HCT116 (cell line): ENCODE measurements at regions not wholly inside any gene's neighbourhood (a gene's known extent, or its start where the extent isn't known, plus 50 kb on each side); places are given as distances from the start of the nearest gene placed in this dataset.

Experiments used
- ATAC-seq: fragments of 200-7000 bp; cut with Tn5 transposase; 2 replicates; pipeline ENCODE4 v1.9.1; 2020; ENCODE audit warnings: mild to moderate bottlenecking, moderate library complexity
- BruUV-seq: library from RNA; stranded (reverse); fragments of 400-500 nt; replicated peaks from 2 replicates; lab custom pipeline; 2021; lab: Mats Ljungman, UMichigan
- CTCF ChIA-PET: fragments of 300-600 bp; sonication (Branson Sonifier 250); formaldehyde crosslinking; loops from one replicate; lab custom pipeline; 2021; ENCODE audit warnings: antibody characterized with exemption; lab: Charles Lee
- POLR2A ChIA-PET: fragments of 300-600, 350-600 bp; sonication (Branson Sonifier 250); formaldehyde crosslinking; loops from one replicate; lab custom pipeline; 2021; ENCODE audit warnings: antibody characterized with exemption; lab: Charles Lee
- RAD21 ChIA-PET, 2 experiments: fragments of 300-600 bp; sonication (Branson Sonifier 250); formaldehyde crosslinking; loops; one replicate each; lab custom pipeline; 2023; ENCODE audit warnings: low total read pairs in 2 of 2; ENCODE audit not compliant: uncharacterized antibody in 2 of 2, unreplicated experiment in 2 of 2, low non-redundant PET in 1 of 2; lab: Charles Lee
- DNase-seq: peaks from one replicate; pipeline ENCODE4 v3.0.0-alpha.2; 2010; ENCODE audit warnings: low read depth, low spot score
- H2AFZ ChIP-seq: fragments of 200-600 bp; shearing (Covaris generic), sonication (generic); 2 replicates; pipeline ENCODE4 v1.6.1; 2017; ENCODE audit warnings: low read depth, mixed run types, mixed read lengths, antibody characterized with exemption, low read length; ENCODE audit not compliant: poor library complexity, severe bottlenecking
- H3K27ac ChIP-seq: 2 replicates; pipeline ENCODE4 v1.5.1; 2012; ENCODE audit warnings: low read depth, low read length
- H3K27me3 ChIP-seq: fragments of 200-600 bp; sonication (generic); 2 replicates; pipeline ENCODE4 v1.6.1; 2016; ENCODE audit warnings: mixed run types, low read length, mixed read lengths; ENCODE audit not compliant: insufficient read depth
- H3K36me3 ChIP-seq, 2 experiments: fragments of 200-500 bp in 1 of 2; fragments of 200-600 bp in 1 of 2; sonication (Bioruptor generic) in 1 of 2; sonication (generic) in 1 of 2; 2 replicates each; pipeline versions ENCODE4 v1.5.1 to v1.6.1; 2014 to 2016; ENCODE audit warnings: low read length in 2 of 2, inconsistent platforms in 1 of 2, mixed read lengths in 1 of 2, mixed run types in 1 of 2; ENCODE audit not compliant: insufficient read depth in 2 of 2, control insufficient read depth in 1 of 2
- H3K4me1 ChIP-seq, 2 experiments: fragments of 200-600 bp in 1 of 2; sonication (generic) in 1 of 2; 2 replicates each; pipeline versions ENCODE4 v1.5.1 to v1.6.1; 2012 to 2017; ENCODE audit warnings: low read length in 2 of 2, inconsistent platforms in 1 of 2, mild to moderate bottlenecking in 1 of 2, mixed read lengths in 1 of 2, mixed run types in 1 of 2, moderate library complexity in 1 of 2; ENCODE audit not compliant: insufficient read depth in 2 of 2, control insufficient read depth in 1 of 2
- H3K4me2 ChIP-seq: fragments of 200-600 bp; sonication (generic); 2 replicates; pipeline ENCODE4 v1.6.1; 2017; ENCODE audit warnings: mixed run types, low read length, mixed read lengths
- H3K4me3 ChIP-seq, 2 experiments: fragments of 200-600 bp in 1 of 2; sonication (generic) in 1 of 2; replicated peaks in 1 of 2; 2 replicates each; pipeline ENCODE4 v1.5.1; 2011 to 2016; ENCODE audit warnings: low read length in 2 of 2, control low read depth in 1 of 2, low read depth in 1 of 2, mild to moderate bottlenecking in 1 of 2, mixed read lengths in 1 of 2, mixed run types in 1 of 2
- H3K79me2 ChIP-seq: fragments of 200-600 bp; sonication (generic); 2 replicates; pipeline ENCODE4 v1.6.1; 2017; ENCODE audit warnings: mild to moderate bottlenecking, mixed run types, low read length, moderate library complexity, mixed read lengths; ENCODE audit not compliant: insufficient read depth
- H3K9ac ChIP-seq: fragments of 200-600 bp; sonication (generic); 2 replicates; pipeline ENCODE4 v1.6.1; 2016; ENCODE audit warnings: low read length, mixed read lengths
- H3K9me2 ChIP-seq: fragments of 200-600 bp; sonication (generic), shearing (Covaris generic); 2 replicates; pipeline ENCODE4 v1.6.1; 2017; ENCODE audit warnings: mixed run types, mild to moderate bottlenecking, moderate library complexity; ENCODE audit not compliant: insufficient read depth
- H3K9me3 ChIP-seq, 2 experiments: fragments of 200-500 bp in 1 of 2; fragments of 200-600 bp in 1 of 2; sonication (Bioruptor generic) in 1 of 2; sonication (generic) in 1 of 2; 2 replicates each; pipeline ENCODE4 v1.6.1; 2014 to 2017; ENCODE audit warnings: low read length in 2 of 2, mixed read lengths in 2 of 2, inconsistent platforms in 1 of 2, low read depth in 1 of 2, mild to moderate bottlenecking in 1 of 2, mixed run types in 1 of 2, moderate library complexity in 1 of 2; ENCODE audit not compliant: control insufficient read depth in 1 of 2, insufficient read depth in 1 of 2
- H4K20me1 ChIP-seq: fragments of 200-600 bp; sonication (generic), shearing (Covaris generic); 2 replicates; pipeline ENCODE4 v1.6.1; 2017; ENCODE audit warnings: mixed run types, mild to moderate bottlenecking, moderate library complexity; ENCODE audit not compliant: insufficient read depth
- ATF3 ChIP-seq: IDR thresholded peaks from 2 replicates; pipeline ENCODE4 v1.6.1; 2012
- CBX3 ChIP-seq: IDR thresholded peaks from 2 replicates; pipeline ENCODE4 v1.6.1; 2012; ENCODE audit warnings: low read depth
- ELF1 ChIP-seq: IDR thresholded peaks from 2 replicates; pipeline ENCODE4 v1.6.1; 2012; ENCODE audit warnings: low read depth, borderline replicate concordance
- EZH2 ChIP-seq: fragments of 200-600 bp; sonication (generic); IDR thresholded peaks from 2 replicates; pipeline ENCODE4 v1.6.1; 2017; ENCODE audit warnings: antibody characterized with exemption, mixed run types
- FOSL1 ChIP-seq: IDR thresholded peaks from 2 replicates; pipeline ENCODE4 v1.6.1; 2012; ENCODE audit warnings: low read depth
- RAD21 ChIP-seq: IDR thresholded peaks from 2 replicates; pipeline ENCODE4 v1.6.1; 2012; ENCODE audit warnings: low read depth, mild to moderate bottlenecking
- REST ChIP-seq: IDR thresholded peaks from 2 replicates; pipeline ENCODE4 v1.6.1; 2012; ENCODE audit warnings: low read depth
- SRF ChIP-seq: IDR thresholded peaks from 2 replicates; pipeline ENCODE4 v1.6.1; 2012; ENCODE audit warnings: low read depth
- TCF7L2 ChIP-seq: IDR thresholded peaks from 2 replicates; pipeline ENCODE4 v1.7.0; 2011; ENCODE audit warnings: borderline replicate concordance, inconsistent platforms; ENCODE audit not compliant: insufficient read depth, insufficient read length; ENCODE audit errors: extremely low read depth
- intact Hi-C: fragments of 100-400 bp; cut with micrococcal nuclease; formaldehyde crosslinking; loops from 2 replicates; pipeline ENCODE4 v1.10.0; 2022

DNA sequence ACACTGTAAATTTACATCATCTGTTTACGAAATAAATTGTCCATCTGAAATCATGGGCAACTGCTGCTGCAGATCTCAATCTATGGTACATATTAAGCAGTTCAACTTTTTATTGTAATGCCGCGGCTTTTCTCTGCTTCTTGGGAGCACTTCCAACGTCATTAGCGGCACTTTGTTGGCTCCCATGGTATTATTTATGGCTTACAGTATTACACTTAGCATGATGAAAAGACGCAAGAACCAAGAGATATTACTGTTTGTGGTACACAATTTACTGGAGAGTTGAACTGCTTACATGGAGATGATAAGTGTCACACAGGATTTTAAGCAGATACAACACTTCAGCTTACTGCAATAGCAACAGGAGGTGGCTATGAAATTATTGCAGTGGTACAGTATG lies 442.1 kb downstream of the PCDH20 start:
- Histone ChIP-seq H3K9ac (no peak overlapping the region), H3K36me3 (no peaks in the 10 kb centered on the region), H3K4me2 (no peak overlapping the region), H3K4me1 (no peaks in the 10 kb centered on the region)
- intact Hi-C loops = no loop called here
- RAD21 ChIA-PET = no interaction called here
- no TSS peak for BruUV-seq
- TF ChIP-seq ELF1 (no peak), RAD21 (no peak), SRF (no peak), ATF3 (no peak), CBX3 (no peak), REST (no peak), FOSL1 (no peak), TCF7L2 (no peak), EZH2 (no peak)
- TF ChIP-seq, all 23 proteins: peak for 0
- Histone ChIP-seq H3K27me3 (no peaks in the 10 kb centered on the region), H3K27ac (no peak overlapping the region), H3K9me2 (no peaks in the 10 kb centered on the region), H4K20me1 (no peaks in the 10 kb centered on the region), H3K9me3 (no peaks in the 10 kb centered on the region; a peak in 1 of 4 replicates), H3K4me3 (no peak overlapping the region), H3K79me2 (no peaks in the 10 kb centered on the region), H2AFZ (no peak overlapping the region)
- ChIA-PET CTCF (no interaction called here), POLR2A (no interaction called here)
- no peak for ATAC-seq
- DNase-seq = no peak
